ENCODE measurements at regions not wholly inside any gene's neighbourhood (a gene's known extent, or its start where the extent isn't known, plus 50 kb on each side); places are given as distances from the start of the nearest gene placed in this dataset.

DNA sequence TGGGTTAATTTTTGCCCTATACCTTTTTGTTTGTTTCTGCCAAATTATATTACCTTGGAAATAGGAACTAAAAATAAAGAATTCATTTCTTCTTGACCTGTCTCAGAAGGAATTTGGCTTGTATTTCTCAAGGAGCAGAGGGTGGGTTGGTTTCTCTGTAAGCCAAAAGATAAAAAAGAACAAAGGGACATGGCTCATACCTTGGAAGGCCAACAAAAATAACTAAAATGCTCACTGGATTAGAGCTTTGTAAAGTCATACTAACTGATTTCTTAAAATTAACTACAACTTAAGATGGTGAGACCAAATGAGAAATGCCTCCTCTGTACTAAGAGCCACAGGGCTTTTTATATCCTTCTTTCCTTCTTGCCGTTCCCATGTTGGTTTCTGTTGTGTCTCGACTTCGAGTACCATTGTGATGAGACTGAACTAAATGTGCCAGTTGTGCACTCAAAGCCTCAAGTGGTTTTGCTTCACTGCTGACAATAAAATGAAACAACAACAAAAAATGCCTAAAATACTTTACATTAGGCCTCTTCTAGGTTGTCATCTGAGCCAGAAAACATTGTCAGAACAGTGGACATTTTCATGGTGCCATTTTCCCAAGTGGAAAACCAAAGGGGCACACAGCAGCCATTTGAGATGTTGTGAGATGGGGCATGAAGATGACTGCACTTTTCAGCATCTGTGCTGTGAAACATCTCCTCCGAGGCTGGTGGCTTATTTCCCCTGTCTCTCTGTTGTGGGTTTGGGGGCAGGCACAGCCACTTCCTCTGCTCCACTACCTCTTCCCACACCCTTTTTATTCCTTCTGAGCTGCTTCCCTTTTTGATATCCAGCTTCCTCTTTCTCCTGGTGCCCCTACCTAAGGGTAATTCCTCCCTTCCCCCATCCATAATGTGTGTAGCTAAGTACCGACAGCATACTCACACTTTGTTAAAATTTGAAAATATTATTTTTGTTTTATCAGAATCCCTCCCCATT lies 51.8 kb upstream of the AGR3 start:
- DNase-seq (ENCODE audit: low read depth, low spot score) (no peak), FAIRE-seq (no peak)
- no peaks in the 10 kb centered on the region for H4K20me1 ChIP-seq (ENCODE audit: control insufficient read depth, extremely low read depth, insufficient read depth, low read length)
- no peak overlapping the region for H3K4me2 ChIP-seq (ENCODE audit: control insufficient read depth, extremely low read depth, insufficient read depth, low read depth, low read length)
- H3K9me1 ChIP-seq (ENCODE audit: control insufficient read depth, extremely low read depth, insufficient read depth, low read length): no peaks in the 10 kb centered on the region
- no peak overlapping the region for H3K27ac ChIP-seq (ENCODE audit: control insufficient read depth, insufficient read depth, low read length)
- H3K4me1 ChIP-seq (ENCODE audit: control insufficient read depth, extremely low read depth, insufficient read depth, low read length): peaks cover 17% of the 10 kb centered on the region
- H3K27me3 ChIP-seq (ENCODE audit: control insufficient read depth, extremely low read depth, insufficient read depth, low read length): no peaks in the 10 kb centered on the region
- TF ChIP-seq EZH2 (IDR thresholded peaks at IDR 0.05; ENCODE audit: low read length): no peak
- TF ChIP-seq, protein P1, sequence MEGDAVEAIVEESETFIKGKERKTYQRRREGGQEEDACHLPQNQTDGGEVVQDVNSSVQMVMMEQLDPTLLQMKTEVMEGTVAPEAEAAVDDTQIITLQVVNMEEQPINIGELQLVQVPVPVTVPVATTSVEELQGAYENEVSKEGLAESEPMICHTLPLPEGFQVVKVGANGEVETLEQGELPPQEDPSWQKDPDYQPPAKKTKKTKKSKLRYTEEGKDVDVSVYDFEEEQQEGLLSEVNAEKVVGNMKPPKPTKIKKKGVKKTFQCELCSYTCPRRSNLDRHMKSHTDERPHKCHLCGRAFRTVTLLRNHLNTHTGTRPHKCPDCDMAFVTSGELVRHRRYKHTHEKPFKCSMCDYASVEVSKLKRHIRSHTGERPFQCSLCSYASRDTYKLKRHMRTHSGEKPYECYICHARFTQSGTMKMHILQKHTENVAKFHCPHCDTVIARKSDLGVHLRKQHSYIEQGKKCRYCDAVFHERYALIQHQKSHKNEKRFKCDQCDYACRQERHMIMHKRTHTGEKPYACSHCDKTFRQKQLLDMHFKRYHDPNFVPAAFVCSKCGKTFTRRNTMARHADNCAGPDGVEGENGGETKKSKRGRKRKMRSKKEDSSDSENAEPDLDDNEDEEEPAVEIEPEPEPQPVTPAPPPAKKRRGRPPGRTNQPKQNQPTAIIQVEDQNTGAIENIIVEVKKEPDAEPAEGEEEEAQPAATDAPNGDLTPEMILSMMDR (optimal IDR thresholded peaks at IDR 0.05 in 1 of 3, IDR thresholded peaks at IDR 0.05 in 1 of 3, conservative IDR thresholded peaks at IDR 0.05 in 1 of 3; ENCODE audit: extremely low read depth in 1 of 3, insufficient read depth in 2 of 3, low read length in 3 of 3): no peak
- no peaks in the 10 kb centered on the region for H3K9me3 ChIP-seq (ENCODE audit: control insufficient read depth, low read depth, low read length)
- H3K4me3 ChIP-seq (ENCODE audit: control insufficient read depth in 2 of 3, extremely low read depth in 1 of 3, insufficient read depth in 2 of 3, low read depth in 1 of 3, low read length in 3 of 3): no peak overlapping the region
- H2AFZ ChIP-seq (ENCODE audit: control insufficient read depth, low read length): no peak overlapping the region
- H3K79me2 ChIP-seq (ENCODE audit: control insufficient read depth, insufficient read depth, low read length): no peaks in the 10 kb centered on the region
- no peaks in the 10 kb centered on the region for H3K36me3 ChIP-seq (ENCODE audit: control insufficient read depth in 2 of 2, extremely low read depth in 1 of 2, insufficient read depth in 2 of 2, low read length in 2 of 2)
- dilution Hi-C loops (cut with MboI; ENCODE audit: extremely low pct_ligation_motif_present, low sequenced_read_pairs): no loop called here
- no peak overlapping the region for H3K9ac ChIP-seq (ENCODE audit: control insufficient read depth, extremely low read depth, insufficient read depth, low read length)

DNA sequence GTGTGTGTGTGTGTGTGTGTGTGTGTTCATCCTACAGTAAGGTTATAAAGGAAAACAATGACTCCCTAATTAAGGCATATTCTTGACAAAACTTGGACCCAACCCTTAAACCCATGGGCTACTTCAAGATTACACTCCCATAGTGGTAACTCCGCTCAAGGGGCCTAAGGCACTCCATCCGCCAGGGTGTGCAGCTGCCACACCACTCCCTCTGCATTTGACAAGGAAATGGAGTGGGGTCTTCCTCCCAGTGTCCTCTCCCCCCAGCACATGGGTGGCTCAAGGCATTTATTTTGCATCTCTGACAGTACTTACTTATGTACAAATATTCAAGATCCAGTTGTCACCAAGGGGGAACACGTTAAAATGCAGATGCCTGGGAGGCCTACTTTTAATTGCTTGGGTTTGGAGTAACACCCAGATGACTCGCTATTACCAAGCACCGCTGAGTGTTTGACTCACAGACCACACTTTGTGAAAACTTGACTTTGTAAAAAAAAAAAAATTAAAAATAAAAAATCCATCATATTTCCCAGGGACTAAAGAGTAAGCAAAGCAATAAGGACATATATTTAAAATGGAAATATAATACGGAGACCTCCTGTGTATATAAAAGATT lies 53.0 kb upstream of the AGR3 start:
- H3K4me1 ChIP-seq (ENCODE audit: control insufficient read depth, extremely low read depth, insufficient read depth, low read length): peaks cover 22% of the 10 kb centered on the region
- H4K20me1 ChIP-seq (ENCODE audit: control insufficient read depth, extremely low read depth, insufficient read depth, low read length): no peaks in the 10 kb centered on the region
- no peaks in the 10 kb centered on the region for H3K9me1 ChIP-seq (ENCODE audit: control insufficient read depth, extremely low read depth, insufficient read depth, low read length)
- no peak overlapping the region for H3K4me3 ChIP-seq (ENCODE audit: control insufficient read depth in 2 of 3, extremely low read depth in 1 of 3, insufficient read depth in 2 of 3, low read depth in 1 of 3, low read length in 3 of 3)
- no peak for DNase-seq (ENCODE audit: low read depth, low spot score)
- H3K27me3 ChIP-seq (ENCODE audit: control insufficient read depth, extremely low read depth, insufficient read depth, low read length): no peaks in the 10 kb centered on the region
- peak overlapping the region; percentile 29 for H3K27ac ChIP-seq (ENCODE audit: control insufficient read depth, insufficient read depth, low read length)
- TF ChIP-seq, protein P1 (optimal IDR thresholded peaks at IDR 0.05 in 1 of 3, IDR thresholded peaks at IDR 0.05 in 1 of 3, conservative IDR thresholded peaks at IDR 0.05 in 1 of 3; ENCODE audit: extremely low read depth in 1 of 3, insufficient read depth in 2 of 3, low read length in 3 of 3): no peak
- no peak for TF ChIP-seq EZH2 (IDR thresholded peaks at IDR 0.05; ENCODE audit: low read length)
- no peak overlapping the region for H2AFZ ChIP-seq (ENCODE audit: control insufficient read depth, low read length)
- H3K9ac ChIP-seq (ENCODE audit: control insufficient read depth, extremely low read depth, insufficient read depth, low read length): no peak overlapping the region
- H3K36me3 ChIP-seq (ENCODE audit: control insufficient read depth in 2 of 2, extremely low read depth in 1 of 2, insufficient read depth in 2 of 2, low read length in 2 of 2): no peaks in the 10 kb centered on the region
- FAIRE-seq: no peak
- peak overlapping the region; percentile 9 for H3K4me2 ChIP-seq (ENCODE audit: control insufficient read depth, extremely low read depth, insufficient read depth, low read depth, low read length)
- H3K9me3 ChIP-seq (ENCODE audit: control insufficient read depth, low read depth, low read length): no peaks in the 10 kb centered on the region
- dilution Hi-C loops (cut with MboI; ENCODE audit: extremely low pct_ligation_motif_present, low sequenced_read_pairs): no loop called here
- no peaks in the 10 kb centered on the region for H3K79me2 ChIP-seq (ENCODE audit: control insufficient read depth, insufficient read depth, low read length)

Measured in keratinocyte (primary cell).